Lower leg skin (tissue), 4 donors: ENCODE measurements at regions not wholly inside any gene's neighbourhood (a gene's known extent, or its start where the extent isn't known, plus 50 kb on each side); places are given as distances from the start of the nearest gene placed in this dataset.

Source experiments
- DNase-seq, 2 donors: peaks; one replicate each; pipeline ENCODE4 v3.0.0-alpha.2; 2019; ENCODE audit warnings: low spot score in 2 of 2
- H3K4me3 ChIP-seq: fragments of 200-600 bp; sonication (generic); 2 replicates; pipeline ENCODE4 v1.5.1; 2017; ENCODE audit warnings: mild to moderate bottlenecking, low read depth; ENCODE audit not compliant: poor library complexity, severe bottlenecking
- POLR2A ChIP-seq, 2 donors: fragments of 450-650 bp; IDR thresholded peaks; one replicate each; pipeline ENCODE4 v1.6.1; 2016 to 2017; ENCODE audit warnings: antibody characterized with exemption in 2 of 2, mild to moderate bottlenecking in 1 of 2, moderate library complexity in 1 of 2
- WGBS, 2 donors: methylation state at CpG; one replicate each; pipeline ENCODE4 v1.1.5; 2018; 5-methylcytosine and 5-hydroxymethylcytosine counted together
- intact Hi-C: fragments of 100-400 bp; cut with DNase I; formaldehyde crosslinking; loops from one replicate; pipeline ENCODE4 v1.15.0; 2023; ENCODE audit warnings: low total_unique reads
- TF ChIP-seq, protein P1 (sequence below), 3 donors: fragments of 450-650 bp; IDR thresholded peaks; one replicate each; pipeline ENCODE4 v1.5.1; 2016; ENCODE audit warnings: antibody characterized with exemption in 3 of 3, mild to moderate bottlenecking in 3 of 3, moderate library complexity in 2 of 3

DNA sequence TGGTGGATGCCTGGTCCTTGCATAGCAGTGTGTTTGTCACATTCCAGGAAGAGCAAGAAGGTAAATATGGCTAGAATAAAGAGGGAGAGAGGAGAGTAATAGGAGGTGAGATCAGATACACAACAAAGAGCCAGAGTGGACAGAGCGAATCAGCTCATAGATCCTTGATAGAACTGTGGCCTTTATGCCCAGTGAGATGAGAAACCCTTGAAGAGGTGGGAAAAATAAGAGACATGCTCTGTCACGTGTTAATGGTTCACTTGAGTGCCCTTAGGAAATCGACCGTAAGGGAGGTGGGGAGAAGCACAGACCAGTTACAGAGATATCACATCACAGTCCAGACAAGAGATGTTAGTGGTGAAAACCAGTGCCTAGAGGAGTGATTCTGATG lies 84.7 kb upstream of the RAB27B start:
- 87 to 88% methylated on average over 4 of the region's 4 CpGs for WGBS, 2 donors
- intact Hi-C loops = no loop called here
- TF ChIP-seq, protein P1, sequence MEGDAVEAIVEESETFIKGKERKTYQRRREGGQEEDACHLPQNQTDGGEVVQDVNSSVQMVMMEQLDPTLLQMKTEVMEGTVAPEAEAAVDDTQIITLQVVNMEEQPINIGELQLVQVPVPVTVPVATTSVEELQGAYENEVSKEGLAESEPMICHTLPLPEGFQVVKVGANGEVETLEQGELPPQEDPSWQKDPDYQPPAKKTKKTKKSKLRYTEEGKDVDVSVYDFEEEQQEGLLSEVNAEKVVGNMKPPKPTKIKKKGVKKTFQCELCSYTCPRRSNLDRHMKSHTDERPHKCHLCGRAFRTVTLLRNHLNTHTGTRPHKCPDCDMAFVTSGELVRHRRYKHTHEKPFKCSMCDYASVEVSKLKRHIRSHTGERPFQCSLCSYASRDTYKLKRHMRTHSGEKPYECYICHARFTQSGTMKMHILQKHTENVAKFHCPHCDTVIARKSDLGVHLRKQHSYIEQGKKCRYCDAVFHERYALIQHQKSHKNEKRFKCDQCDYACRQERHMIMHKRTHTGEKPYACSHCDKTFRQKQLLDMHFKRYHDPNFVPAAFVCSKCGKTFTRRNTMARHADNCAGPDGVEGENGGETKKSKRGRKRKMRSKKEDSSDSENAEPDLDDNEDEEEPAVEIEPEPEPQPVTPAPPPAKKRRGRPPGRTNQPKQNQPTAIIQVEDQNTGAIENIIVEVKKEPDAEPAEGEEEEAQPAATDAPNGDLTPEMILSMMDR (IDR thresholded peaks at IDR 0.05) = no peak
- no peak for TF ChIP-seq POLR2A (IDR thresholded peaks at IDR 0.05)
- H3K4me3 ChIP-seq = no peak overlapping the region
- no peak for DNase-seq

GRCh38 chr18:54749291-54749690 lies 79.0 kb upstream of the RAB27B start:
- TF ChIP-seq POLR2A (IDR thresholded peaks at IDR 0.05) = no peak
- TF ChIP-seq, protein P1 (IDR thresholded peaks at IDR 0.05) = no peak
- no peak for DNase-seq
- H3K4me3 ChIP-seq = no peak overlapping the region
- WGBS, 2 donors = 79 to 80% methylated on average over 3 of the region's 3 CpGs
- intact Hi-C loops = no loop called here

GRCh38 chr18:54750350-54750749 lies 77.9 kb upstream of the RAB27B start:
- TF ChIP-seq POLR2A (IDR thresholded peaks at IDR 0.05) = no peak
- TF ChIP-seq, protein P1 (IDR thresholded peaks at IDR 0.05) = no peak
- no peak overlapping the region for H3K4me3 ChIP-seq
- 85 to 90% methylated on average over 2 of the region's 2 CpGs for WGBS, 2 donors
- no peak for DNase-seq
- intact Hi-C loops = no loop called here

DNA sequence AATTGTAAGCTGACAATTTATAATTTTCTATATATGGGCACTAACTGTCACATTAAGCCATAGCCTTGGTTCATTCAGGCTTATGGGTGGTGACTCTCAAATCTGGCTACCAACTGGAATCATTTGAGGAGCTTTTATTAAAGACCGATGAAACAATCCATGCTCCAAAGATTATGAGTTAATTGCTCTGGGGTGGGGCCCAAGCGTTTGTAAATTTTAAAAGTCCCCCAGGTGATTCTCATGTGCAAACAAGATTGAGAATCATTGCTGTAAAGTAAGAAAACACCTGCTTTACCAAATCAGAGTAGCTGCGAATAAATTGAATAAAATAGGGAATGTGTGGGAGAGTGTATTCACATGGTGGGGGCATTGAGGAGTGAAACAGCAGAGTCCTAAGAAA lies 76.1 kb upstream of the RAB27B start:
- H3K4me3 ChIP-seq = no peak overlapping the region
- TF ChIP-seq POLR2A (IDR thresholded peaks at IDR 0.05) = no peak
- TF ChIP-seq, protein P1 (IDR thresholded peaks at IDR 0.05) = no peak
- intact Hi-C loops = no loop called here
- 60 to 76% methylated on average over 3 of the region's 3 CpGs for WGBS, 2 donors
- no peak for DNase-seq

DNA sequence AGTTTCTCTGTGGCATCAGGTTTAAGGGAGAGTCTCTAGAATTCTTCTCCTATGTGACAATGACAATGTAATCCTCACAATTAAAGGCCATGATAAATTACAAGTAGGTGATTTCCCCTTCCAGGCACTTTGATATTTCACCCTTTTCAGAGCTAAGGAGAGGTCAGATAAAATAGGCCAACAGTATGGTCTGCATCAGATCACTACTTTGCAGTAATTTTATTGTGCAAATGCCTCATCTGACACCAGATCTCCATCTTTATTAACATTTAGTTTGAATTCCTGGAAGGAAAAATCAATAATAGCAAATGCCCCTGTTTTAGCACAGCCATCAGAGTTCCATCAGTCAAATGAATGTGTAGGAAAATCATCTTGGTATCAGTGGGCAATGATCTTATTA lies 72.8 kb upstream of the RAB27B start:
- H3K4me3 ChIP-seq = no peak overlapping the region
- no peak for DNase-seq
- intact Hi-C loops = no loop called here
- no peak for TF ChIP-seq POLR2A (IDR thresholded peaks at IDR 0.05)
- TF ChIP-seq, protein P1 (IDR thresholded peaks at IDR 0.05) = no peak

DNA sequence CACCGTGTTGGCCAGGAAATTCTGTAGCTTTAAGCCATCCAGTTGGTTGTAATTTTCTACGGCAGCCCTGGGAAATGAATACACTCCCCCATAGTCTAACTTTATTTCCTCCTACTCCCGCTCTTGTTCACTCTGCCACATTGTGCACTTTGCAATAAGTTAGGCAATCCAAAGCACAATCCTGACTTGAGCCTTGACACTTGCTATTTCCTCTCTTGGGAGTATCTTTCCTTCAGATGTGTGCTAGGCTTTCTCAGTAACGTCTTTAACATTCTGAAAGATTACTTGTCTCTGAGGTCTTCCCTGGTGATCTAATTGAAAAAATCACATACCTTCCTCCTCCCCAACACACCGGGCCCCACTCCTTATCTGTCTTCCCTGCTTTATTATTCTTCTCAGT lies 65.9 kb upstream of the RAB27B start:
- WGBS, 2 donors = 63 to 69% methylated on average over 5 of the region's 5 CpGs

More for the DNA sequence above, 65.9 kb upstream of the RAB27B start:
- intact Hi-C loops = no loop called here
- DNase-seq = no peak
- H3K4me3 ChIP-seq = no peak overlapping the region
- no peak for TF ChIP-seq POLR2A (IDR thresholded peaks at IDR 0.05)
- TF ChIP-seq, protein P1 (IDR thresholded peaks at IDR 0.05) = no peak
